Activated CD4-positive, alpha-beta memory T cell treated with anti-CD3 and anti-CD28 coated beads, Interleukin-2, amount 10 ng/mL, durations not matched to agents 7 days and 5 days (primary cell): ENCODE measurements at regions not wholly inside any gene's neighbourhood (a gene's known extent, or its start where the extent isn't known, plus 50 kb on each side); places are given as distances from the start of the nearest gene placed in this dataset.

Experiments used
- CTCF ChIA-PET: fragments of 350-600 bp; sonication (Branson Sonifier 250); formaldehyde crosslinking; loops from one replicate; lab custom pipeline; 2021; ENCODE audit warnings: antibody characterized with exemption, inconsistent platforms; lab: Charles Lee
- POLR2A ChIA-PET: fragments of 350-600 bp; sonication (Branson Sonifier 250); formaldehyde crosslinking; loops from one replicate; lab custom pipeline; 2021; ENCODE audit warnings: antibody characterized with exemption; lab: Charles Lee
- DNase-seq: peaks from one replicate; pipeline ENCODE4 v3.0.0-alpha.2; 2020
- H3K27ac Mint-ChIP-seq: one replicate; pipeline ENCODE4 v1.8.0; 2021; ENCODE audit warnings: mild to moderate bottlenecking, mixed read lengths
- H3K27me3 Mint-ChIP-seq: one replicate; pipeline ENCODE4 v1.8.0; 2021; ENCODE audit warnings: mixed read lengths
- H3K36me3 Mint-ChIP-seq: one replicate; pipeline ENCODE4 v1.8.0; 2021; ENCODE audit warnings: low read depth, mixed read lengths
- H3K4me1 Mint-ChIP-seq: one replicate; pipeline ENCODE4 v1.8.0; 2021; ENCODE audit warnings: mixed read lengths
- H3K4me3 Mint-ChIP-seq: one replicate; pipeline ENCODE4 v1.8.0; 2021; ENCODE audit warnings: mild to moderate bottlenecking, mixed read lengths
- H3K9me3 Mint-ChIP-seq: one replicate; pipeline ENCODE4 v1.8.0; 2021; ENCODE audit warnings: mixed read lengths

DNA sequence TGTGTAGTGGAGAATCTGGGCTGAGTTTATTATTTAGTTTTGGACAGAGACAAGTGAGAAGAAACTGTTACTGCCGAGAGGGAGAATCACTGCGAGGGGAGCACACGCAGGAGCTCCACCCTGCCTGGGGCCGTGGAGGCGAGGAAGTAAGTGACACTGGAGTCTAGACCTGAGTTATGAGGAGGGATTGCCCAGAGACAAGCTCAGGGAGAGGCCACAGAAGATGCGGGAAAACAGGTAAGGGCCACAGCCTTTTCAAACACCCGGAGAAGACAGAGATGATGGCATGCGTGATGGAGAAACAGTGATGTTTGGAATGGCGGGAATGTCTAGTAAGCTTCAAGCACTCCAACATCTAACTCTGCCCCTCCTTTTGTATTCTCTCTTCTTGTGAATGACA is 84.1 kb downstream of the TNFSF11 start:
- Mint-ChIP-seq H3K4me1 (no peaks in the 10 kb centered on the region), H3K27me3 (peaks cover 67% of the 10 kb centered on the region), H3K36me3 (no peaks in the 10 kb centered on the region), H3K27ac (no peak overlapping the region), H3K9me3 (no peaks in the 10 kb centered on the region), H3K4me3 (no peak overlapping the region)
- POLR2A ChIA-PET: no interaction called here
- CTCF ChIA-PET: no interaction called here
- DNase-seq: no peak

DNA sequence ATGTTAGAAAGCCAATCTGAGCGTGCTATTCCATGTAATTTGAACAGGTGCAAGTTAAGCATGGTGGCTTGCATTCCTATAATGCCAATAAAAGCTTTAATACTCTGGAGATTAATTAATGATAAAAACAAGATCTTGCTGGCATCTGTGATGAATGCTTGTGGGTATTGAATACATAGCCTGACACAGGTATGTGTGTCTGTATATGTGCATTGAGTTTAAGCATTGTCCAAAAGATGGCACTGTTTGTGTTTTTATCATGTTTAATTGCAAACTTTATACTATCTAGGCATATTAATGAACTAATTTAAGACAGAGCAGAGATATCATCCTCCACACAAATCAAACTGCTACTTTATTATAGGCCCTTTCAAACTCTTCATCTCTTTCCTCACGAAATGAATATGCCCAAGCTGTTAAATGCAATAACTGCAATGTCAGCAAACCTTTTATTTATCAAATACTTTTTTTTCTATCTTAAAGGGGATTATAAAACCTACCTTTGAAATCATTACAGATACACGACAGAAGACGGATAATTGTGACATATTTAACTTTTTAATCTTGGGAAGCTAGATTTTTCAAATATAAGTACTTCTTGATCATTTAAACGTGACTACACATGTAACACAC is 86.5 kb downstream of the TNFSF11 start:
- Mint-ChIP-seq H3K4me3 (no peak overlapping the region), H3K27me3 (peaks cover 66% of the 10 kb centered on the region), H3K27ac (no peak overlapping the region), H3K4me1 (no peaks in the 10 kb centered on the region), H3K9me3 (no peaks in the 10 kb centered on the region), H3K36me3 (no peaks in the 10 kb centered on the region)
- no peak for DNase-seq
- ChIA-PET CTCF (interaction anchor here (1.6 kb wide), 1 partner anchor 13 kb away, joined by 4 read pairs; no protein-coding TSS in a partner anchor), POLR2A (no interaction called here)

DNA sequence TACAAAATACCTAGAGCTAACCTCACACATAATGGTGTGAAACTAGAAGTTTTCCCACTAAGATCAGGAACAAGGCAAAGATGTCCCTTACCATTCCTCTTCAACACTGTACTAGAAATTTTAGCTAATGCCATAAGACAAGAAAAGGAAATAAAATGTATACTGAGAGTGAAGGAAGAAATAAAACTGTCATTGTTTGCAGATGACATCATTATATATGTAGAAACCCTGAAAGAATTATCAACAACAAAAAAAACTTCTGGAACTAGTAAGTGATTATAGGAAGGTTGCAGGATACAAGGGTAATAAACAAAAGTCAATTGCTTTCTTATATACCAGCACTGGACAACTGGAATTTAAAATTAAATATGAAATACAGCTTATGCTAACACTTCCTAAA is 93.7 kb downstream of the TNFSF11 start:
- ChIA-PET POLR2A (no interaction called here), CTCF (no interaction called here)
- H3K27me3 Mint-ChIP-seq: peaks cover 42% of the 10 kb centered on the region
- DNase-seq: no peak
- H3K4me3 Mint-ChIP-seq: no peak overlapping the region
- H3K36me3 Mint-ChIP-seq: no peaks in the 10 kb centered on the region
- no peak overlapping the region for H3K27ac Mint-ChIP-seq
- no peaks in the 10 kb centered on the region for H3K9me3 Mint-ChIP-seq
- no peaks in the 10 kb centered on the region for H3K4me1 Mint-ChIP-seq

DNA sequence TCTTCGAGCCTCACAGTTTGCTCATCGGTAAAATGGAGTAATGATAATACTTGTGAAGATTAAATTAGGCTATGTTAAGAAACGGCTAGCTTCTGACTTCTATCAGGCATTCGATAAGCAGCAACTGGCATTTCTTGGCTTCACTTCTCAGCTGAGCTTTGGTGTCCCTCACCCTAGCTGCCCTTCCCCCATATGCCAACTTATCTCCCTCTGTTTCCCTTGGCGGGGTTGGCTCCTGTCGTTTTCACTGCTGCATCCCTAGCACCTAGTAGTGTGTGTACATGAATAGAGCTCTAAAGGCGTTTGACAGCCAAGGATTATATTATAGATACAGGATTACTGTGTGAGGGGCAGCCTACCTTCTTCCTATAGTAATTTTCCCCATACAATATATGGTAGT is 97.5 kb downstream of the TNFSF11 start:
- POLR2A ChIA-PET: no interaction called here
- H3K9me3 Mint-ChIP-seq: no peaks in the 10 kb centered on the region
- no peaks in the 10 kb centered on the region for H3K36me3 Mint-ChIP-seq

DNA sequence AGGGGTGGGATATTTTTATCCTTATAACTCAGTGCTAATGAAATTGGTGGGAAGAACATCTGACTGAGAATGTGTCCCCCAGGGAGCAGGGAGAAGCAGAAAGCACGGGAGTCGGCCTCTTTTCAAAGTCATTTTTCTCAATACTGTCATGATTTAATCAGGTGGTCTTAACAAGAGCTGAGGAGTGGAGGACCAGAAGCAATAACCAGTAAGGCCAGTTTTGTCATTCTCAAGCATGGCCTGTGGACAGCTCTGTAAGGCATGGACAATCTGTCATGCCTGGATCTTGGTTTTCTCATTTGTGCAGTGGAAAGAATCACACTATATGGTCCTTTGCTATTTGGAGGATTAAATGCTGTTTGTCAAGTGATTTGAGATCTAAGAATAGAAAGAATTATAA is 99.7 kb downstream of the TNFSF11 start:
- Mint-ChIP-seq H3K4me1 (no peaks in the 10 kb centered on the region), H3K27ac (no peak overlapping the region), H3K4me3 (no peak overlapping the region), H3K36me3 (no peaks in the 10 kb centered on the region), H3K27me3 (peaks cover 17% of the 10 kb centered on the region), H3K9me3 (no peaks in the 10 kb centered on the region)
- DNase-seq: no peak
- CTCF ChIA-PET: interaction anchor here (1.4 kb wide), 1 partner anchor 13 kb away, joined by 4 read pairs; no protein-coding TSS in a partner anchor
- POLR2A ChIA-PET: no interaction called here

More for the DNA sequence above, 97.5 kb downstream of the TNFSF11 start:
- DNase-seq: no peak
- H3K27me3 Mint-ChIP-seq: peaks cover 22% of the 10 kb centered on the region
- no peaks in the 10 kb centered on the region for H3K4me1 Mint-ChIP-seq
- CTCF ChIA-PET: no interaction called here
- H3K4me3 Mint-ChIP-seq: no peak overlapping the region
- H3K27ac Mint-ChIP-seq: no peak overlapping the region

DNA sequence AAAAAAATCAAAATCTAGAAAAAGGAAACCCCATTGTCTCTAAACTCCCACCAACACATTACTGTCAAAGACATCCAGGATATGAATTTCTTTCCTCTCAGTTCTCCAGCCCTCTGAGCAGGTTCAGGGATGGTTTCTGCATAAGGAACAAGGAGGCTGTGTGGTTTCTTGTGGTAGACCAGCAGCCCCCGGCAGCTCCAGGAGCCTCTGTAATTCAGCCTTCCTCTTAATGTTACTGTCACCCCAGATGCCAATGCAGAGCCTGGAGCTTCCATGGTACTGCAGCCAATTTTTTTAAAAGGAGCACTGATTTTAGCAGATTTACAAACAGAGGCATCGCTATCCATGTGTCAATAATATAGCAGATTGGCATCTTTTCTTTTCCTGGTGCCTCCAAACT is 100.6 kb upstream of the FAM216B start:
- H3K4me3 Mint-ChIP-seq: no peak overlapping the region
- no peak overlapping the region for H3K27ac Mint-ChIP-seq
- POLR2A ChIA-PET: no interaction called here
- H3K9me3 Mint-ChIP-seq: no peaks in the 10 kb centered on the region
- peaks cover 34% of the 10 kb centered on the region for H3K27me3 Mint-ChIP-seq
- CTCF ChIA-PET: no interaction called here
- no peaks in the 10 kb centered on the region for H3K36me3 Mint-ChIP-seq
- no peak for DNase-seq
- no peaks in the 10 kb centered on the region for H3K4me1 Mint-ChIP-seq

DNA sequence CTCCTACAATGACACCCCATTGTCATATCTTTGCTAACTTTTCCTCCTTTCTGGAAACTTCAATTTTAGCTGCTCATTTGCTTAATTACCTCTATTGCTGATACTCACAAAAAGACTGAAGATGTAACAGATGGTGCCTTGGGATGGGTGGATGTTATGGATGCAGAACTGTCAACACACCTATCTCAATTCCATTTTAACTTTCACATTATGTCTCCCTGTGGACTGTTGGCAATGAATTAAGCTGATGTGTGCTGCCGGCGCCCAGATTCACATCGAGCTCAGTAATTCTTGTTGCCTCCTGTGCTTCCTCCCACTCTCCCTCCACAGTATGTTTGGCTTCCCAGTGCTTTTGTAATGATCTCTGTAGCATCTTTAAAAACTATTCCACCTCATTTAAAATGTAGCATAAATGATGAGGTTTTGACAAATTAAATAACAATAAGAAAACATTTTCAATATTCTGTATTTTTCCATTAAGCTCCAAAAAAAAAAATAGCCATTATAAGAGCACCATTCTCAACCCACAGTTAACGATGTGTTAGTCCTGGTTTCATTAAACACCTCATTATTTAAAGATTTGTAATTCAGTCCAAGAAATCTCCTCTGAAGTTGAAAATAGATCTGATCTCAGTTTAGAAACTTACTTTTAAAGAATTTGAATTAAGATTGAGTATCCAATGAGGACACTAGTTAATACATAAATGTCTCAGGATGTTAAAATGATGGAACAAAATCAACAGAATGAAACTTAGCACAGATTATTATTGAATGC is 99.9 kb upstream of the FAM216B start:
- POLR2A ChIA-PET: no interaction called here
- H3K27ac Mint-ChIP-seq: no peak overlapping the region
- H3K27me3 Mint-ChIP-seq: peaks cover 36% of the 10 kb centered on the region
- no peak for DNase-seq
- no peaks in the 10 kb centered on the region for H3K9me3 Mint-ChIP-seq
- CTCF ChIA-PET: no interaction called here
- H3K4me1 Mint-ChIP-seq: no peaks in the 10 kb centered on the region
- no peak overlapping the region for H3K4me3 Mint-ChIP-seq
- no peaks in the 10 kb centered on the region for H3K36me3 Mint-ChIP-seq

DNA sequence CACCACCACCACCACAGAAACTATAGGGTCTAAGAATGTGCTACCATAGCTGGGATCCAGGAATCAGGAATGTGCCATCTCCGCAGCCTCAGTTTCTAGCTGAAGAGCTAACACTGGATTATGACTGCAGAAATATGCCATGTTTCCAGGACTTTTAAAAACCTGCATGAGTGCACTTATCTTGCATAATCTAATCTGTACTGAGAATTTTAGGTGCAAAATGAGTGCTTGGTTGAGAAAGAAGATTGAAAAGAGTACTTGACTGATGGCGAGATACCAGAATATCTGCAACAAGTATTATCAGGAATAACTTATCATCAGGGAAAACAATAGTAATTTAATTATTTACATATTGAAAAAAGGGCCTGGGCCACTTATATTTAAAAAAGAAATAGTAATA is 97.2 kb upstream of the FAM216B start:
- POLR2A ChIA-PET: no interaction called here
- H3K4me3 Mint-ChIP-seq: no peak overlapping the region
- peaks cover 38% of the 10 kb centered on the region for H3K27me3 Mint-ChIP-seq
- no peak overlapping the region for H3K27ac Mint-ChIP-seq
- H3K36me3 Mint-ChIP-seq: no peaks in the 10 kb centered on the region
- CTCF ChIA-PET: no interaction called here
- no peak for DNase-seq
- H3K9me3 Mint-ChIP-seq: no peaks in the 10 kb centered on the region
- H3K4me1 Mint-ChIP-seq: no peaks in the 10 kb centered on the region

DNA sequence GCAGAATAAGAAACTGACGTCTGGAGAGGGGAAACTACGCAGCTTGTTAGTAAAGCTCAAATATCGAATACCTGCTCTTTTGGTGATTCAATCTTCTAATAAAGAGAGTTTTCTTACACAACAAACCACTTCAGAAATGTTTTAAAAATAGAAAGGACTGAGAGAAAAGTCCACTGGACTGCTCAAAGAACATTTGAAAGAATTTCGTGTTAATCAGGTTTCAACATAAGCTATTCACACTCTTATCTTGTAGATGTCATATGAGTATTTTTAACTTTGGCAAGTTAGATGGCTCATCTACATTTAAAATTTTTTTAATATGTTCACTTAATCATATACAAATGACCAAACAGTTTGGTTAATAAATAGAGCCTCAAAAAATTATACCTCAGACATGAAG is 95.6 kb upstream of the FAM216B start:
- Mint-ChIP-seq H3K27me3 (peaks cover 44% of the 10 kb centered on the region), H3K27ac (no peak overlapping the region), H3K4me1 (no peaks in the 10 kb centered on the region), H3K9me3 (no peaks in the 10 kb centered on the region), H3K4me3 (no peak overlapping the region), H3K36me3 (no peaks in the 10 kb centered on the region)
- ChIA-PET CTCF (interaction anchor here (0.9 kb wide), 1 partner anchor 88 kb away, joined by 3 read pairs; no protein-coding TSS in a partner anchor), POLR2A (no interaction called here)
- DNase-seq: no peak

DNA sequence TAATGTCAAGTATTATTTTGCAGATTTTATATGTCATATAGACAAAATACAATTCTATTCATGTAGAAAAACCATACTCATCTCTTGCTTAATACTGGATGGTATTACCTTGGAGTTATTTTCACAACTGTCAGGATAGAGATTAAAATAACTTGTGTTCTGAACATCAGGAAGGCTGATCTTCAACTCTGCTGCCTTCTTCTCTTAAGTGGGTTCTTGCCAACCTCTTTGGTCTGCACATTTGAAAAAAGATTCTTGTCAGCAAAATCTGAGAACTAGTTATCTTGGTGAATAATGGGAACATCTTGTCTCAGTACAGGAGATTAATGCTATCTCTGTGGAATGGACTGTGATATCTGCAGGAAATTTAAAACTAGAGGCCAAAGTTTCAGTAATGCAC is 95.2 kb upstream of the FAM216B start:
- no peak overlapping the region for H3K4me3 Mint-ChIP-seq
- no peak for DNase-seq
- peaks cover 45% of the 10 kb centered on the region for H3K27me3 Mint-ChIP-seq
- POLR2A ChIA-PET: no interaction called here
- H3K36me3 Mint-ChIP-seq: no peaks in the 10 kb centered on the region
- no peaks in the 10 kb centered on the region for H3K4me1 Mint-ChIP-seq
- no peak overlapping the region for H3K27ac Mint-ChIP-seq
- H3K9me3 Mint-ChIP-seq: no peaks in the 10 kb centered on the region
- CTCF ChIA-PET: interaction anchor here (0.9 kb wide), 1 partner anchor 88 kb away, joined by 3 read pairs; no protein-coding TSS in a partner anchor

DNA sequence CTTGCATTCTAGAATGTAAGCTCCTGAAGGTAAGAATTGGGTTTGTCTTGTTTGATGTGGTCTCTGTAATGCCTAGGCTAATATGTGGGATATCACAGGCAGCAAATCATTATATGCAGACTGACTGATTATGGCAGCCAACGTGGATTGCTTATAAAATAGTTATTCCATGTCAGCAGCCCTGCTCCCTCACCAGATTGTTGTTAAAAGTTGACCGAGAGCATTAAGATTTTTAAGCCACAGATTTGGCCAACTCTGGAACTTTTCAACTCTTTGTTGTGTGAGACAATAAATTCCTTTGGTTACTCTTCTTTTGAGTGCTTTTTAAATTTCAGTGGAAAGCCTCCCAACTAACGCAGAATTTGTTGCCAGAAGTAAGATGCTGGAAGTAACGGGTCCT is 92.6 kb upstream of the FAM216B start:
- peaks cover 44% of the 10 kb centered on the region for H3K27me3 Mint-ChIP-seq
- no peaks in the 10 kb centered on the region for H3K36me3 Mint-ChIP-seq
- no peak overlapping the region for H3K4me3 Mint-ChIP-seq
- H3K9me3 Mint-ChIP-seq: no peaks in the 10 kb centered on the region
- no peak for DNase-seq
- ChIA-PET CTCF (no interaction called here), POLR2A (no interaction called here)
- no peaks in the 10 kb centered on the region for H3K4me1 Mint-ChIP-seq
- no peak overlapping the region for H3K27ac Mint-ChIP-seq

DNA sequence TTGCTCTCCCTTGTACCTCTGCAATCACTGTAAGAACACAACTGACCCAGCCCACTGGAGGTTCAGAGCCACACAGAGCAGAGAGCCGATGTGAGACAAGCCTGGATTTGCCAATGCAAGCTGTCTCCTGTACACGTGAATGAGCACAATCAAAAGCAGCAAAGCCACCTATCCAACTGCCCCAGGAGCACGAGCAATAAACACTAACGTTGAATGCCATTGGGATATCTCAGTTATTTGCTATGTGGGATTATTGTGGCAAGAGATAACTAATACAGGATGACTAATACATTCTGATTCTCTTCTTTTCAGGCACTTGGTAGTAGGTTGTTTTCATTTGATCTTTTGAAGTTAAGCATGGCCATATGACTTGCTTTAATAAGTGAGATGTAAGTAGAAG is 85.2 kb upstream of the FAM216B start:
- ChIA-PET POLR2A (no interaction called here), CTCF (no interaction called here)
- H3K27me3 Mint-ChIP-seq: peaks cover 36% of the 10 kb centered on the region
- DNase-seq: no peak
- no peak overlapping the region for H3K27ac Mint-ChIP-seq
- no peaks in the 10 kb centered on the region for H3K4me1 Mint-ChIP-seq
- H3K36me3 Mint-ChIP-seq: no peaks in the 10 kb centered on the region
- no peak overlapping the region for H3K4me3 Mint-ChIP-seq
- no peaks in the 10 kb centered on the region for H3K9me3 Mint-ChIP-seq

DNA sequence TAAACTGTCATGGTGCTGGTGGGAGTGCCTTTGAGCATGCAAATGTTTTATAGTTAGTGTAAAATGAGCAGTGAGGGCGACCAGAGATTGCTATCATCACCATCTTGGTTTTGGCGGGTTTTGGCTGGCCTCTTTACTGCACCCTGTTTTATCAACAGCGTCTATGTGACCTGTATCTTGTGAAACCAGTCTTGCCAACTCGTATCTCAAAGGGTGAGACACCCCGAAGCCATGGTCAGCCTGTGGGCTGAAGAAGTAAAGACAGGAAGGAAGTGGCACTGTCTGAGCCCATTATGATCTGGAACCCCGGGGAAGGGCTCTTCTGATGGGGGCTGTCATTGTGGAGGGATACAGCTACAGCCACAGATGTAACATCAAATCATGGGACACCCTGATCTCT is 81.5 kb upstream of the FAM216B start:
- DNase-seq: no peak
- H3K9me3 Mint-ChIP-seq: no peaks in the 10 kb centered on the region
- POLR2A ChIA-PET: no interaction called here
- H3K4me3 Mint-ChIP-seq: no peak overlapping the region
- no peaks in the 10 kb centered on the region for H3K4me1 Mint-ChIP-seq
- H3K36me3 Mint-ChIP-seq: no peaks in the 10 kb centered on the region
- no peak overlapping the region for H3K27ac Mint-ChIP-seq
- peaks cover 39% of the 10 kb centered on the region for H3K27me3 Mint-ChIP-seq
- CTCF ChIA-PET: no interaction called here

DNA sequence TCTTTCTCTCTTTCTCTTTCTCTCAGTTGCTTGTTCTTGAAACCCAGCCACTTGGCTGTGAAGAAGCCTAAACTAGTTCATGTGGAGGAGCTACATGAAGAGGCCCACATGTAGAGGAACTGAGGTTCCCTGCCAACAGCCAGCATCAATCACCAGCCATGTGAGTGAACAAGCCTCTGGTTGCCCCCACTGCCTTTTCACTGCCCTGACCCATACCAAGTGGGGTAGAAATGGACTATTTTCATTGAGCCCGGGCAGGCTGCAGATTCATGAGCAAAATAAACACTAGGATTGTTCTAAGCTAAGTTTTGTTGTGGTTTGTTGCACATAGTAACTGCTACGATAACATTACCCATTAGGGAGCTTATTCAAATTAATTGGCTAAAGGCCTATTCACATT is 78.7 kb upstream of the FAM216B start:
- CTCF ChIA-PET: no interaction called here
- POLR2A ChIA-PET: no interaction called here
- no peak overlapping the region for H3K4me3 Mint-ChIP-seq

More for the DNA sequence above, 78.7 kb upstream of the FAM216B start:
- DNase-seq: no peak
- H3K4me1 Mint-ChIP-seq: no peaks in the 10 kb centered on the region
- H3K36me3 Mint-ChIP-seq: no peaks in the 10 kb centered on the region
- H3K27ac Mint-ChIP-seq: no peak overlapping the region
- H3K27me3 Mint-ChIP-seq: peaks cover 34% of the 10 kb centered on the region
- H3K9me3 Mint-ChIP-seq: no peaks in the 10 kb centered on the region
